ENCODE measurements at regions not wholly inside any gene's neighbourhood (a gene's known extent, or its start where the extent isn't known, plus 50 kb on each side); places are given as distances from the start of the nearest gene placed in this dataset.

- no peak for TF ChIP-seq CTCF (conservative IDR thresholded peaks at IDR 0.05; ENCODE audit: control insufficient read depth, insufficient read depth, low read depth, low read length)
- H3K4me3 ChIP-seq (ENCODE audit: control insufficient read depth, low read depth, low read length) = no peak overlapping the region
- no peak for DNase-seq (ENCODE audit: low read depth)
These were observed 544.4 kb upstream of the PKN2 start for GRCh38 chr1:88139633-88140032.

DNA sequence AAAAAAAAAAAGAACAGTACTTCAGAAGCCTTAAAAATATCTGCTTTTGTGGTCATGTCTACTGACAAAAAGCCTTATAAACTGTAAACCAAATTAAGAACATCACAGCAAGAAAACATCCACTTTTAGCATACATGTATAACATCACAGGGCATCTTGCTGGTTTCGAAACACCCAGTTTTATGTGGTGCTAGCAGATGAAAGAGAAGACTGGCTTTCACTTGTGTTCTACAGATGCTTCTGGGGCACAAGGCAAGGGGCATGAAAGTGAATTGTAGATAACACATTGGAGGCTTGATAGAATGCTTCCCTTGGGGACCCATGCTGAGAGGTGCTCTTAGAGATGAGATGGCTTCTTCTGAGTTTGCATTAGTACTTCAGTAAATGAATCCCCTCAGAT, 543.7 kb upstream of the PKN2 start:
- no peak overlapping the region for H3K4me3 ChIP-seq (ENCODE audit: control insufficient read depth, low read depth, low read length)
- no peak for DNase-seq (ENCODE audit: low read depth)
- no peak for TF ChIP-seq CTCF (conservative IDR thresholded peaks at IDR 0.05; ENCODE audit: control insufficient read depth, insufficient read depth, low read depth, low read length)

- DNase-seq (ENCODE audit: low read depth) = no peak
- H3K4me3 ChIP-seq (ENCODE audit: control insufficient read depth, low read depth, low read length) = no peak overlapping the region
- no peak for TF ChIP-seq CTCF (conservative IDR thresholded peaks at IDR 0.05; ENCODE audit: control insufficient read depth, insufficient read depth, low read depth, low read length)
These were observed 542.5 kb upstream of the PKN2 start for GRCh38 chr1:88141499-88142074.

DNA sequence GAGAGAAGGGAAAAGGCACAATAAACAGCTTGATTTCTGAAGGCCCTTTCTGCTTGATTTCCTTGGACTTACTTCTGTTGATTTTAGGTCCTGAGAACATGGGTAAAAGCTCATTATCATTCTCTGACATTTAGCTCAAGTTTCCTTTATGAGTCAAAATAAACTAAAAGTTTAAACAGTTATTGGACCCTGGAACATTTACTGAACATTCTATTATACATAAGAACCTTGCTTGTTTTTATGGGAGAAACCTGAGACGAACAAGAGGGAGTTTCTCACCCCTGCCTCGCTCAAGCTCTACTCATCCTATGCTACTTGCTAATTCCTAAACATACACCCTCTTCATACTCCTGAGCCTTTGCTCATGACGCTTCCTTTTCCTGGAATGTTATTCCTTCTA, 538.3 kb upstream of the PKN2 start:
- no peak for TF ChIP-seq CTCF (conservative IDR thresholded peaks at IDR 0.05; ENCODE audit: control insufficient read depth, insufficient read depth, low read depth, low read length)
- no peak overlapping the region for H3K4me3 ChIP-seq (ENCODE audit: control insufficient read depth, low read depth, low read length)
- DNase-seq (ENCODE audit: low read depth) = no peak

GRCh38 chr1:88149686-88150085, 534.4 kb upstream of the PKN2 start:
- H3K4me3 ChIP-seq (ENCODE audit: control insufficient read depth, low read depth, low read length) = no peak overlapping the region
- TF ChIP-seq CTCF (conservative IDR thresholded peaks at IDR 0.05; ENCODE audit: control insufficient read depth, insufficient read depth, low read depth, low read length) = no peak
- no peak for DNase-seq (ENCODE audit: low read depth)

GRCh38 chr1:88150330-88150729, 533.7 kb upstream of the PKN2 start:
- no peak for DNase-seq (ENCODE audit: low read depth)
- no peak for TF ChIP-seq CTCF (conservative IDR thresholded peaks at IDR 0.05; ENCODE audit: control insufficient read depth, insufficient read depth, low read depth, low read length)
- H3K4me3 ChIP-seq (ENCODE audit: control insufficient read depth, low read depth, low read length) = no peak overlapping the region

DNA sequence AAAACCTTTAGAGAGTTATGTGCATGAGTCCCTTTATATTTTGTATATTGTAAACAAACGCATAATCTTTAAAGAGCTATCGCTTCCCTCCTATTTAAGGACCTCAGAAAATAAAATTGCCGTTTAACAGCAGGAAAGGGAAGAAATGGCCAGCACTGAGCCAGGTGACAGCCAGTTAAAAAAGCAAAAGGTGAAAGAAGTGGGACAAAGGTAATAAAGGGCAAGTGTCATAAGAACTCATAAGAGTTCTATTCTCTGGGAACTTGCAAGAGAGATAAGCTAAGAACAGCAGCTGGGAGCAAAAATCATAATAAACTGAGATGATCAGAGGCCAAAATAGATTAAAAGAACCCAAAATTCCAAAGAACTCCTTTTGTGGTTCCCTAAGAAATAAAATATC, 520.9 kb upstream of the PKN2 start:
- no peak for TF ChIP-seq CTCF (conservative IDR thresholded peaks at IDR 0.05; ENCODE audit: control insufficient read depth, insufficient read depth, low read depth, low read length)
- DNase-seq (ENCODE audit: low read depth) = no peak
- H3K4me3 ChIP-seq (ENCODE audit: control insufficient read depth, low read depth, low read length) = no peak overlapping the region

All from fibroblast of mammary gland (primary cell).